ENCODE measurements at regions not wholly inside any gene's neighbourhood (a gene's known extent, or its start where the extent isn't known, plus 50 kb on each side); places are given as distances from the start of the nearest gene placed in this dataset.

DNA sequence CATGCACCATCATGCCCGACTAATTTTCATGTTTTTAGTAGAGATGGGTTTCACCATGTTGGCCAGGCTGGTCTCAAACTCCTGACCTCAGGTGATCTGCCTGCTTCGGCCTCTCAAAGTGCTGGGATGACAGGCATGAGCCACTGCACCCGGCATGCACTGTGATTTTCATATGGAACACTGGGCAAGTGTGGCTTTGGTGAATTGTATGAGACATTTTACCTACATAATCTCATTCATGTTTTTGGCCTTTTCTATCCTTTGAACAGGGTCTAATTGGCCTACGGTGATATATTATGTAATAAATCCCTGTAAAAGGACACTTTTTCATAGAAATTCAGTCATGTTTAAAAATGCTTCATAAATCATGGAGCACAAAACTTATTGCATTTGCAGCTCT is 128.7 kb upstream of the SEMA6A start:
- Histone ChIP-seq H3K27me3 (no peaks in the 10 kb centered on the region), H3K4me3 (replicated peaks in 1 of 3) (no peak overlapping the region), H3K27ac (no peak overlapping the region), H3K36me3 (no peaks in the 10 kb centered on the region), H3K9me3 (no peaks in the 10 kb centered on the region), H3K4me1 (no peaks in the 10 kb centered on the region)
- TF ChIP-seq POLR2A (IDR thresholded peaks at IDR 0.05), result no peak
- TF ChIP-seq, protein P1, sequence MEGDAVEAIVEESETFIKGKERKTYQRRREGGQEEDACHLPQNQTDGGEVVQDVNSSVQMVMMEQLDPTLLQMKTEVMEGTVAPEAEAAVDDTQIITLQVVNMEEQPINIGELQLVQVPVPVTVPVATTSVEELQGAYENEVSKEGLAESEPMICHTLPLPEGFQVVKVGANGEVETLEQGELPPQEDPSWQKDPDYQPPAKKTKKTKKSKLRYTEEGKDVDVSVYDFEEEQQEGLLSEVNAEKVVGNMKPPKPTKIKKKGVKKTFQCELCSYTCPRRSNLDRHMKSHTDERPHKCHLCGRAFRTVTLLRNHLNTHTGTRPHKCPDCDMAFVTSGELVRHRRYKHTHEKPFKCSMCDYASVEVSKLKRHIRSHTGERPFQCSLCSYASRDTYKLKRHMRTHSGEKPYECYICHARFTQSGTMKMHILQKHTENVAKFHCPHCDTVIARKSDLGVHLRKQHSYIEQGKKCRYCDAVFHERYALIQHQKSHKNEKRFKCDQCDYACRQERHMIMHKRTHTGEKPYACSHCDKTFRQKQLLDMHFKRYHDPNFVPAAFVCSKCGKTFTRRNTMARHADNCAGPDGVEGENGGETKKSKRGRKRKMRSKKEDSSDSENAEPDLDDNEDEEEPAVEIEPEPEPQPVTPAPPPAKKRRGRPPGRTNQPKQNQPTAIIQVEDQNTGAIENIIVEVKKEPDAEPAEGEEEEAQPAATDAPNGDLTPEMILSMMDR (IDR thresholded peaks at IDR 0.05), result no peak
- DNase-seq, result no peak
- intact Hi-C loops (cut with DNase I), result no loop called here
- WGBS, 2 donors, result 90 to 94% methylated on average over 4 of the region's 4 CpGs

GRCh38 chr5:116702776-116703175 is 128.2 kb upstream of the SEMA6A start:
- 88 to 100% methylated on average over 1 of the region's 1 CpG for WGBS, 2 donors
- no peak overlapping the region for H3K4me3 ChIP-seq (replicated peaks in 1 of 3)
- intact Hi-C loops (cut with DNase I), result no loop called here
- DNase-seq, result no peak
- H3K4me1 ChIP-seq, result no peaks in the 10 kb centered on the region
- no peaks in the 10 kb centered on the region for H3K27me3 ChIP-seq
- H3K36me3 ChIP-seq, result no peaks in the 10 kb centered on the region
- TF ChIP-seq POLR2A (IDR thresholded peaks at IDR 0.05), result no peak
- TF ChIP-seq, protein P1 (IDR thresholded peaks at IDR 0.05), result no peak
- no peaks in the 10 kb centered on the region for H3K9me3 ChIP-seq
- H3K27ac ChIP-seq, result no peak overlapping the region

GRCh38 chr5:116699332-116699731 is 124.7 kb upstream of the SEMA6A start:
- H3K27ac ChIP-seq, result no peak overlapping the region
- H3K4me1 ChIP-seq, result no peaks in the 10 kb centered on the region
- TF ChIP-seq, protein P1 (IDR thresholded peaks at IDR 0.05), result no peak
- TF ChIP-seq POLR2A (IDR thresholded peaks at IDR 0.05), result no peak
- 71 to 78% methylated on average over 1 of the region's 1 CpG for WGBS, 2 donors
- intact Hi-C loops (cut with DNase I), result no loop called here
- no peaks in the 10 kb centered on the region for H3K27me3 ChIP-seq
- no peak overlapping the region for H3K4me3 ChIP-seq (replicated peaks in 1 of 3)
- no peaks in the 10 kb centered on the region for H3K9me3 ChIP-seq
- H3K36me3 ChIP-seq, result no peaks in the 10 kb centered on the region
- DNase-seq, result no peak

DNA sequence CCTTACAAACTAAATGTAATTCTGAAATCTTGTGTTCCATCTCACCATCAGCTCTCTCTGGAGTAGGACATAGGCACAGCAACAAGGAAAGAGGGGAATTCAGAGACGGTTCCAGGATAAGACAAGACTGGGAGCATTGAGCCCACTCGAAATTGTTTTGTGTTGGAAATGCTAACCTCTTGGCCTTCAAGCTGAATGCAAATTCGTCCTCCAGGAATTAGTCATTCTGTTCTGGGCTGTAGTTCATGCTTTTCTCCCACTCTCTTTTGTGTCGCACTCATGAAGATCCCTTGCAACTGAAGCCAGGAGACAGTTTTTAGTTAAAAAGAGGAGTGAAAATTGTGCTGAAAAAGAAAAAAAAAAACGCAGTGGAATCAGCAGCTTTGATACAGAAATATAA is 121.7 kb upstream of the SEMA6A start:
- no peaks in the 10 kb centered on the region for H3K36me3 ChIP-seq
- no peak for TF ChIP-seq POLR2A (IDR thresholded peaks at IDR 0.05)
- TF ChIP-seq, protein P1 (IDR thresholded peaks at IDR 0.05), result no peak
- no peaks in the 10 kb centered on the region for H3K4me1 ChIP-seq
- no peak overlapping the region for H3K4me3 ChIP-seq (replicated peaks in 1 of 3)
- no peaks in the 10 kb centered on the region for H3K9me3 ChIP-seq
- no peaks in the 10 kb centered on the region for H3K27me3 ChIP-seq
- H3K27ac ChIP-seq, result no peak overlapping the region
- intact Hi-C loops (cut with DNase I), result no loop called here
- DNase-seq, result no peak
- 50 to 55% methylated on average over 5 of the region's 5 CpGs for WGBS, 2 donors

- intact Hi-C loops (cut with DNase I), result no loop called here
- H3K4me1 ChIP-seq, result no peaks in the 10 kb centered on the region
- no peaks in the 10 kb centered on the region for H3K9me3 ChIP-seq
- no peak overlapping the region for H3K4me3 ChIP-seq (replicated peaks in 1 of 3)
- 65 to 73% methylated on average over 3 of the region's 3 CpGs for WGBS, 2 donors
- H3K27ac ChIP-seq, result no peak overlapping the region
- H3K36me3 ChIP-seq, result no peaks in the 10 kb centered on the region
- H3K27me3 ChIP-seq, result no peaks in the 10 kb centered on the region
- no peak for TF ChIP-seq POLR2A (IDR thresholded peaks at IDR 0.05)
- TF ChIP-seq, protein P1 (IDR thresholded peaks at IDR 0.05), result no peak
- DNase-seq, result no peak
Observed at GRCh38 chr5:116695681-116696080, 121.1 kb upstream of the SEMA6A start.

All from thyroid gland (tissue), 4 donors.